CD4-positive, alpha-beta T cell treated with Interleukin-17A for 1 hour (primary cell): ENCODE measurements at regions not wholly inside any gene's neighbourhood (a gene's known extent, or its start where the extent isn't known, plus 50 kb on each side); places are given as distances from the start of the nearest gene placed in this dataset.
A peak's percentile ranks its signal among the peaks of the same experiment; 100 is the strongest.
"Not testable (repeated sequence)": the region's sequence is repeated elsewhere in the genome, so short reads cannot be mapped to it uniquely, and the experiment has no call there.

Experiments used
- DNase-seq: peaks from one replicate; pipeline ENCODE4 v3.0.0-alpha.2; 2020

DNA sequence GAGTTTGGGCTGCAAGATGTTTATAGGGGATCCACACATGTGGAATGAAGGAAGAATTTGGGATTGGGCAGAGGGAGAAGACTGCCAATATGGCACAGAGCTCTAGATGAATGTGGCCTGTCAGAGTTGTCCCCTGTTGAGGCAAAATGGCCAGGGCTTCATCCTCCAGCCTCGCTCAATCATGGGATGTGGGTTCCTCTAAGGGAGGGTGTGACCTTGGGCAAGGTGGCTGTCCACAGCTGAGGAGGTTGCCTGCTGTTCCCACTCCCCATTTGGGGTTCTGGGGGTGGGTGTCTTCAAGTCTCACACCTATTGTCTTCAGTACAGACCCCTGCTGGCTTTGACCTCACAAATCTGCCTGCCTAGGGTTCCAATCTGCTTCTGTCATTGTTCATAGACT is 121.6 kb upstream of the FAM204A start:
- DNase-seq, result no peak

DNA sequence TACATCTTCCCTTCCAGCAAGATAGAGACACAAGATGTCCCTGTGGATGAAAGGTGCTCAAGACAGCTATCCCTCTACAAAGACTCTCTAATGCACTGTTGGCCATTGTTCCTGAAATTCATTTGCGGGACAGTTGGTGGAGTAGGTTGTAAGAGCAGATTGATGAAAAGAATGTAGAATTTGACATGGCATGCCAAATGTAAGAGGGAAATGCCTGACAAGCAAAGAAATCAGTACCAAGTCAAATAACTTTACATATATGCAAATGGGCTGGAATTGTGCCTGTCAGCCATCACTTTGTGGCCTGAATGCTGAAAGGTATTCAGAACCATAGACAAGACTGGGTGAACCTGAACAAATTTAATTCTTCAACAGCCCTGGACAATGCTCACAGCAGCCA is 120.3 kb upstream of the FAM204A start:
- no peak for DNase-seq

DNA sequence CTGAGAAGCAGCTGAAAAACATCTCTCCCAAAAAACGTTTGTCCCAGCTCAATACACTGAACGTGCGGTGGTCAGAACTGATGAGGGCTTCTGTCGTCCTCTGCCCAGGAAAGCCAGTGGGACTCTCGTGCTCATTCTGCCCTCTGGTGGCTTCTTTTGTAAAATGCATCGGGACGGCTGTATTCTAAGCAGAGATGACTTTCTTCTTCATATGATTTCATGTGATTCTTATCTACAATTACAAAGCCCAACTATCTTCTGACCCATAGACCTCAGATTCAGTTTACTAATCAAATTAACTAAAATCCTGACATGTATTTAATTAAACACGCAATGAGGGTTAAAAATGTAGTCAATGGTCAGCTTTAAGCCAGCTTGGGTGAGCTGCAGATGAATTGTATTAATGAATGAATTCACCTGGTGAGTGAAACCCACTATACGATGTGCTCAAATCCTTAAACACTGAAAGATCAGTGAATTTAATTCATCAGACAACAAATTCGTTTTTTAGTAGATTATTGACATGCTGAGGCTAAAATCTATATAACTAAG is 117.6 kb upstream of the FAM204A start:
- DNase-seq, result peak; percentile 58

DNA sequence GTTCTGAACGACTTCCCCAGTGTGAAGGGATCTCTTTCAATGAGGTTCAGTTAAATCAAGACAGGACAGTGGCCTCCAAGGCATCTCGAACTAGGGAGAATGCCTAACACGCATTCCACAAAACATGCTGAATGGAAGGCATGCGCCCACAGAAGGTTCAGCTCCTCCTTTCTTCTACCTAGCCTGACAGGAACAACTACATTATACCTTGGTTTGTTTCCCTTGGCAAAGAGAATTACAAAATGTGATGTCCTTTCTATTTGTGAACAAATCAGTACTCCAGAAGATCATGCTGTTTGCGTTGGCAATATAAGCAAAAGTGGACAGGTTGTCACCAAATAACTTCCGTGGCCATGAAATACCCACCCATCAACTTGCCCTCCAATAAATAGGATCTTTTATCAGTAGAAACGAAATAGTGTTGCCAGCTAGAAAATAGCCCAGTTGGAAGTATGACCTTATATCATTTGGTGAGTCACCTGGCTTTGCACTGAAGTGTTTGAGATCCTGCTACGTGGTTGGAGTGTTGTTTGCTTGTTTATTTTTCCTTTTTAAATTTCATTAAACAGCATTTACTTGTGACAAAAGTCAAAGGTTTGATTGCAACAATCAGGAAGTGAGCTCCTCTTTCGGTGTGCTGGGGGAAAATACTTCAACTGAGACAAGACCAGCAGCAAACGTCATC is 117.0 kb upstream of the FAM204A start:
- DNase-seq, result no peak

DNA sequence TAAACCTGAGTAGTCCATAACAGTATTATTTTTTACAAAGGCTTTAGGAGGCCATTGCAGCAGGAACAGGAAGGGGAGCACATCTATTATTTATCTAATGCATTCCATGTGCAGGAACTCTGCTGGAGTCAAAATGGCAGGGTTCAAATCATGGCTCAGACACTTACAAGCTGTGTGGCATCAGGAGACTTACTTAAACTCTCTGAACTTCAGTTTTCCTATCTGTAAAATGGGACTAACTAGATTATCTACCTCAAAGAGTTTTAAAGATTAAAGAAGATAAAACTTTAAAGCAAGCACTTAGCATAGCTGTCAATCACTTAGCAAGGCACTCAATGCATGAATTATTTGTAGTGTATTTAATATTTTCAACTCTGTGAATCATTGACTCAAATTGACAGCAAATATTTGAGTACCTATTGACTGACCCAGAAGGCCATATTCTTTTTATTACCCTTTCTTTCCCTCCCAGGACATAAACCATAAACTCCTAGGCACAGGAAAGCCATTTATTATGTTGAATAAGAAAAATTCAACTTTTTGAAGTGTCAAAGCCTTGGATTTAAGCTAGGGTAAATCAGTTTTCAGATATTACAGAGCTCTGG is 115.8 kb upstream of the FAM204A start:
- DNase-seq, result no peak

DNA sequence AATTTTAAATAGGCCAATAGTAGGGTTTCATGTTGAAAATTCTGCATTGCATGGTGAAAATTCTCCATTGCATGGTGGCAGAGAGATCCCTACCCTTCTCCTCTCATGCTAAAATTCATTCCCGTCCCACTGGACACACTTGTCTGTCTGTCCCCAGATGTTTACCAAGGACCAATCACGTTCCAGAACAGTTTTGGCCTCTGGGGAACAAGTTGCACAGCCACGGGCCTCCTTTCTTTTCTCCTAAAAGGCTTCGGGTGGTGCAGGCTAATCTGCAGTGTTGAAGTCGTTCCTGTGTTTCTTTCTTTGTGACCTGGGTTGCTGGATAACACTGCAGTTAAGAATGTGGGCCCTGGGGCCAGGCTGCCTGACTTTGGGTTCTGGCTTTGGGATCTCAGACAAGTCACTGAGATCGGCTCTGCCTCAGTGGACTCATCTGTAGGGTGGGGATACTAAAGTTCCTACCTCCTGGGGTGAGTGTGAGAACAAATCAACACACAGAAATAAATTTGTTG is 113.1 kb upstream of the FAM204A start:
- DNase-seq, result no peak

DNA sequence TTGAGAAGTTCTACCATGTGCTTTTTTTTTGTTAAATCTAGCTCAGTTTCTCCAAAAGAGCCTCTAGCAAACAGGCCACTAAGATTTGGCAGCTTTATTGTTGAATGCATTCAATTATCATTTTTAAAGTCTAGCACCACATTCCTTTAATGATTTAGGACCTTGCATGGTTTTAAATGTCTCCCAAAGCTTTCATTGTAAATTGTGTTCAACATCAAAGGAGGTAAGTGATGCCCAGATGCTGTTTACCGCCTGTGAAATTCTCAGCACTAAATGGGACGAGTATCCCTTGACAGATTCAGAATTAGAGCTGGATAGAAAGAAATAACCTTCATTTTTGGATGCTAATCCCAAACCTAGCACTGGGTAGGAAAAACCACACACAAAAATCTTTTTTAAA is 112.1 kb upstream of the FAM204A start:
- no peak for DNase-seq

DNA sequence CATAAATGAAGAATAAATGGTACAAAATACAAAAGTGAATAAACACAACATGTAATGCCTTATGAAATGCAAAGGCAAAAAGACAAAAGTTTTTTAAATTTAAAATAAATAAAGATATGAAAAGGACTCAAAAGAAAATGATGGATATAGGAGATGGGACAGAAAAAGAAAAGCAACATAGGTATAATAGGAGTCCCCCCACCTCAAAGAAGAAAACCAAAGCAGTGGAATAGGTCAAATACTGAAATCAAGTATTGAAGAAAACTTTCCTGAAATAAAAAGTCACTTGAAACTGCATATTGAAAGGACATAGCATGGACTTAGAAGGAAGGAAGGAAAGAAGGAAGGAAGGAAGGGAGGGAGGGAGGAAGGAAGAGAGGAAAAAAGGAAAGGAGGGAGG is 110.0 kb upstream of the FAM204A start:
- DNase-seq, result no peak

DNA sequence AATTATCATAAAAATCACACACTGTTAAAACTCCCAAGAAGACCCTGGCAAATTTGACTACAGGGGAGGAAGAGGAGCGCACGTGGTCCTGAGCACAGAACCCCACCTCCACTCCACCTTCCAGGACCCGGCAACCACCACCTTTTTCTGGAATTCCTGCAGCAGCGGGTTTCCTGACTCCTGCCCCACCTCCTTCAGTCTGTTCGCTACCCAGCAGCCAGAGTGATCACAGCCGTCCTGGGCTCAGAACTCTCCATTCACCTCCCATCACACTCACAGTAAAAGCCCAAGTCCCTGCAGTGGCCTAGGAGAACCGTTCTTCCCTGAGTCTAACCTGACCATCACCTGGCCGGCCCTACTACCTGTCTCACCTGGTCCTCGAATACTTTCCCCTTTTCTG is 107.4 kb upstream of the FAM204A start:
- no peak for DNase-seq

DNA sequence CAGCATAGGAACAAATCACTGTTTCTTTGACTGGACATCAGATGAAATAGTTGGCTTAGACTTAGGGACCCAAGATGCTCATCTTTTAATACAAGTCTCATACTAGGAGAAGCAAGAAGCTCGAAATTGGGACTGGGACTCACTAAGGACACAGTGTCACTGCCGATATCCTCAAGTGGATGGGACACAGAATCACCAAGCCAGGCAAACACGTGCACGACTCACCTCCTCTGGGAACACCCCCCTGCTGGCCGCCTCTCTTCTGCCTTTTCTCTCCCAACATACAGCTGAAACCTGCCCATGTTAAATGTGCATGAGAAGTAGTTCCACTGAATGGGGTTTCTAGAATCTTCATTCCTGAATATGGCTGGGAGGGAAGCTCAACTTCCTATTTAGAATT is 106.6 kb upstream of the FAM204A start:
- DNase-seq, result no peak

DNA sequence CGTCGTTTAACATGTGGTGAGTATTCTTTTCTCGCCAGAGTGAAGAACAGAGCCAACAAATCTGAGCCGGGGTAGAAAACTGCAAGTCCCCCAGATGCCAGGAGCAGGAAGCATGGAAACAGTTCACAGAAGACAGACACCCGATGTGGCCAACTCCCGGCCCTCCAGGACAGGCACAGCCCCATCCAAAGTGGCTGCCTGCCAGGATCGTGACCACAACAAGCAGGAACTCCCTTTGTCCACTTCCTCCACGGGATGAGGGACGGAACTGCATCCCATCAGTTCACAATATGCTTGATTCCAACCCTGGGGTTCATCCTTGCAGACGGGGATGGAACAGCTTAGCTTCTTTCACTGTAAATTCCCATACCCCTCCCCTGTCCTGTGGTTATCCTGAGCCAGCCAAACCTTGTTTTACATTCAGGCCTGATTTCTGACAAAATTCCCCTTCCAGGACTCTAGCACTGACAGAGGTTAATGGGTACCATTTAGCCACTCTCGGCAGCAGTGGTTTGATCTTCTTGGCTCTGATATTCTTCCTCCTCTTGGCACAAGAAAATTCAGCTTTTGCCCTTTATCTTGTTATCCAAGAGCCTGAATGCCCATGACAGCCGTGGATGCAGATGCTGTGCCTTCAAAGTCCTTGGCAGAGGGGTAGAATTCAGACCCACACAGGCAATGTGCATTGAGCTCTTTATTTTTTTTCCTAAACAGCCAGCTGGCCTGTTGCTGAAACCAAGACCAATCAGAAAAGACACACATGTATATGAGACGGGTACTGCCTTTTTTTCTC is 105.5 kb upstream of the FAM204A start:
- no peak for DNase-seq

DNA sequence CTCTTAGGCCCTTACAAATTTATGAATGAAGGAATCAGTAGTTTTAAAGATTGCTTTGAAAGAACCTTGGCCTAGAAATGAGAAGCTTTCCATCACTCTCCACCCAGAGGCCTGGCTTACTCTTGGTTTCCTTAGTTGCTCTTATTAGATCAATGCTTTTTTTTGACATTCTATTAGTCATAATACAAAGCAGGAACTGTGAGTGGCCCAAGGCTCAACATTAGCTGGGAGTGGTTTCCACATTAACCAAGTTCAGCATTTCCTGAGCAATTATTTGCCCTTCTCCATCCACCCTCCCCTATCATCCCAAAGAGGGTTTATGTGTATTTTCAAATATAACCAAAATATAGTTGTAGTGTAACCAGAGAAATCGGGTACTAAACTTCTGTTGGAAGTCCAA is 103.4 kb upstream of the FAM204A start:
- no peak for DNase-seq

DNA sequence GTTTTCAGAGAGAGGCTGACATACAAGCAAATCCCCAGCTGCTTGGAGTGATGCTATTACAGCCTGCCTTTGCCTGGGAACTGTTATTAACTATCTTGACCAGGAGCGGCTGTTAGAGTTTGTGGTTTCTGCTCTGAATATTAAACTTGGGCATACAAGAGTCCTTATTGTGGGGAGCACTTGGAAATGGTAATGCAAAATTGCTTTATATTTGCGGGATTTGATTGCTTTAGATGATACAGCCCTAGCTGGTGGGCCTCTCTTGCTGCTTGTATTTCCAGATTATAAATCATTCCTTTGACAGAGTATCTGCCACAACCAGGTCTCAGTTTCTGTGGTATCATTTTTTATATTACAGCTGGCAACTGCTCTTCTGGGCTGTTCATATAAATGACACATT is 101.9 kb upstream of the FAM204A start:
- no peak for DNase-seq

DNA sequence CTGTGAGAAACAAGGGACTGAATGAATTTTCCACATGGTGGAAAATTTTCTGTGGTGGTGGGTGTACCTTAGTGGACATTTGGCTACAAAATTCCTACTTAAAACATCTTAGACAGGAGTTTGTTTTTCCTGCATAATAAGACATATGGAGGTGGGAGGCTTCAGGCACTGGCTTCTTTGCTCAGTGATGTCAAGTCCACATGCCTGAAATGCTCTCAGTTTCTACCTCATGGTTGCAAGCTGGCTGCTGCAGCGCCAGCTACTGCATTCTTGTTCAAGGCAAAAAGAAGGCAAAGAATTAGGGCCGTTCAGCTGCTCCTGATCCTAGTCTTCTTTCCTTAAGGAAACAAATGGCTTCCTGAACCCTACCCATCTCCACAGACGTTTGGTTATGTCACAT is 99.9 kb upstream of the FAM204A start:
- DNase-seq, result no peak

DNA sequence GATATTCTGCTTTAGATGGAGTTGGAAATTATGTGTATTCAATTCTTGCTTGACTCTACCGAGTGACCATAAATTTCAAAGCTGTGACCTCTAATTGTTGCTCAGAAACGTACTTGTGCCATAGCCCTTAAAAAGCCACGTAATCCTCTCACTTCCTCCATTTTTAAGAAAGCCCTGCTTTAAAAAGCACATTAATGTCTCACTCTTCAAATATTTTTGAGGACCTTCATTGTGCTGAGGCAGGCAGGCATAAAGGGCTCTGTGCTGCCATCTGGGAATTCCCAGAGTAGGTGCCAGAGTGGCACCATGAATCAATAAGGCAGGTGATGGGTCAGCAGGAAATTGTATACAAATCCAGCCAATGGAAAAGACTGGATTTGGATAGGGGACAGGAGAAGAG is 97.7 kb upstream of the FAM204A start:
- DNase-seq, result no peak

DNA sequence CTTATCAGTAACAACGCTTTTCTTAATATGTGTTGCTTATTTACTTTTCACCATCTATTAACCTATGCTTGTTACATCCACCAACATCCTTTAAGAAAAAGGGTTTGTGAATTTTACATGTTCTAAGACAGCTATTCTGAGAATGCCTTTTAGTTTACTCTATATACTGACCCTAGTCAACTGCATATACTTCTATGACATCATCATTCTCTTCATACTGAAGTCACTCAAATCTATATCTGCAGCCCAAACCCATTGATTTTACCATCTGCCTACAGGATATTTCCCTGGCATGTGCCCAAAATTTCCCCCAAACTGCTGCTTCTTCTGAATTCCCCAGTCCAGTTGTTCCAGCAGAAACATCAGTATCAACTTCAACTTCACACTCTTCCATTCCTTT is 94.6 kb upstream of the FAM204A start:
- no peak for DNase-seq

DNA sequence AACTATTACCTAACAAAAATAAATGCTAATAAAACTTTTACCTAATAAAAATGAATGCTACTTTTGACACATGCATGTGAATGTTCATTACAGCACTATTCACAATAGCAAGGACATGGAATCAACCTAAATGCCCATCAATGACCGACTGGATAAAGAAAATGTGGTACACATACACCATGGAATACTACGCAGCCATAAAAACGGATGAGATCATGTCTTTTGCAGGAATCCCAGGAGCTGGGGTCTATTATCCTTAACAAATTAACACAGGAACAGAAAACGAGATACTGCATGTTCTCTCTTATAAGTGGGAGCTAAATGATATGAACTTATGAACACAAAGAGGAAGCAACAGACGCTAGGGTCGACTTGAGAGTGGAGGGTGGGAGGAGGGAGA is 88.1 kb upstream of the FAM204A start:
- DNase-seq, result no peak

DNA sequence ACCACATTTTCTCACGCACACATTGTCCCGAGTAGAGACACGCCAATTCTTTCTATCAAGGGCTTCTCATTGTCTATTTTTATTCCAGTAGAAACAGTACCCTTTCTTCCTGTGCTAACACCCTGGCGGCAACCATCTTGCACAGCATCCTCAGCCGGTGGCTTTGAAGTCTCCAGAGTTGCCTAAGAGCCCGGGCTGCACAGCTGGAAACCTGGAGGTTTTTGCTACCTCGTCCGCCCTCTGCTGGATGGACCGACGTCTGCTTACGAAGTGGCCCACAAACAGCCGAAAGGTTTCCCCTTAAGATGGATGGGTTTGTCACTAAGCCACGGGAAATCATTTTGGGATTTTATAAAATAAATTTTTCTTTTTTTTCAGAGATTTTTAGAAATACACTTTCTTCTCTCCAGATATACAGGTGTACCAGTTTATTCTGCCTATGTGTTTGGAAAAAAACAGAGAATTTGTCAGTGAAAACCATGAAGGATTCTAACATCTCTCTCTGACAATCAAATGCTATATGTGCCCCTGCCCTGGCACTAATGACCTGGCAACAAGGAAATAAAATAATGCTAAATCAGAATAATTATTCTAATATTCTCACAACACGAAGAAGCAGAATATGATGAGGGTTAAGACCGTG is 81.8 kb upstream of the FAM204A start:
- DNase-seq, result peak; percentile 45

DNA sequence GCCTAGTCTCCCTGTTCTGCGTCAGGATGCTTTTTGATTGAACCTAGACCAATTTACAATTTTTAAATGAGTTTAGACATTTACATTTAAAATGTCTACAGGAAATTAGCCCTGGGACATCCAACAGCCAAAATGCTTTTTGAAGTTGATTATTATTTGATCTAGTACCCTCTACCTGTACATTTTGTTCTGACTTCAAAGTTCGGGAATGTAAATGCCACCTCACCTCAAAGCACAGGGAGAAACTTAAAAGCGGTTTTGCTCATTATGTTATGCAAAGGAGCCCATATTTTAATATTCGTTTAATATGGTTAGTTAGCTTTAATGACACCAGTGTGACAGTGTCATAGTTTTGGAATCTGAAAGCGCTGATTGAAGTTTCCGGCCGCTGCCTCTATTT is 80.1 kb upstream of the FAM204A start:
- DNase-seq, result no peak

DNA sequence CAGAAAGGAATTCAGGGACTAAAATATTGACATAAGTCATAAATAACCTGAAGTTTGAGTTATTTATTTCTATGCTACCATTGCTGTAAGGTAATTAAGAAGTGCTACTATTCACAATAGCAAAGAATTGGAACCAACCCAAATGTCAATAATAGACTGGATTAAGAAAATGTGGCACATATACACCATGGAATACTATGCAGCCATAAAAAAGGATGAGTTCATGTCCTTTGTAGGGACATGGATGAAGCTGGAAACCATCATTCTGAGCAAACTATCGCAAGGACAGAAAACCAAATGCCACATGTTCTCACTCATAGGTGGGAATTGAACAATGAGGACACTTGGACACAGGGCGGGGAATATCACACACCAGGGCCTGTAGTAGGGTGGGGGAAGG is 77.9 kb upstream of the FAM204A start:
- not testable (repeated sequence) for DNase-seq

DNA sequence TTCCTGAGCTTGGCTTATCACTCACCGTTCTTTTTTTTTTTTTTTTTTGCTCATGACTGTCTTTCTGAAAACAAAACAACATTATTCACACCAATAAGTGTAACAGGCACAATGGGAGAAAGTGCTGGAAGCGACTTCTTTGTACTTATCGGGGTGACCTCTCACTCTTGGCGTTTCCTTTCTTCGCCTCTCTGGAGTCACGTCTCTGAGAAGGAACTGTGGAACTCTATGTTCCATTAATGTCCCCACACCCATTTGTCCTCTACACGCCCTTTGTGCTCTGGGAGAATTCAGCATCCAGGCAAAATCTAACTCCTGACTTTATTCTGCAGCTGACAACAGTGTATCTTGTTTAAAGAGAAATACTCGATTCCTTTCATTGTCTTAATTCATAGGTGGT is 70.8 kb upstream of the FAM204A start:
- DNase-seq, result no peak

DNA sequence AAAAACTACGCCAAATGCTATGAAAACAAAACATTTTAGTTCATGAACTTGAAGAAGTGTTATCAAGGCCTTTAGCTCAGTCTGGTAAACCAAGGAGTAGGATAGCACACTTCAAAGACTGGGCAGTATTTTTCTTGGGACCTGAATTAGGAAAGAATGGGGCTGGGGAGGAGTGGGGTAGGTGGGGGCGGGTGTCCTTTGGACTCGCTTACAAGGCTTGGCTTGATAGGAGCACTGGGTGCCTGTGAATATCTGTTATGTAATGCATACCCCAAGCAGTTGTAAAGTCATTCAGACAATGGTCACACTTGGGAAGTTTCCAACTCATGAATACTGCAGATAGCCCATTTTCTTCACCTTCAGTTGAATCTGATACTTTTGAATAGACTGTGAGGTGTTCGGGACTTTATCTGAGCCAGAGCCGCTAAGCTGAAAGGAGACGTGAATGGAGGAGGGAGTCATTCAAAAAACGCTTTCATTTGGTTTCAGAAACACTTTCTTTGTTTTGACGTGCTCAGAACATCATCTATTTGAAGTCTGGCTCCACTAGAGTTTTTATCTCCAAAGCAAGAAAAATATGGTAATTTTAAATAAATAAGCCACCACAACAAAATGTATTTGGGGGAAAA is 70.1 kb upstream of the FAM204A start:
- DNase-seq, result no peak

DNA sequence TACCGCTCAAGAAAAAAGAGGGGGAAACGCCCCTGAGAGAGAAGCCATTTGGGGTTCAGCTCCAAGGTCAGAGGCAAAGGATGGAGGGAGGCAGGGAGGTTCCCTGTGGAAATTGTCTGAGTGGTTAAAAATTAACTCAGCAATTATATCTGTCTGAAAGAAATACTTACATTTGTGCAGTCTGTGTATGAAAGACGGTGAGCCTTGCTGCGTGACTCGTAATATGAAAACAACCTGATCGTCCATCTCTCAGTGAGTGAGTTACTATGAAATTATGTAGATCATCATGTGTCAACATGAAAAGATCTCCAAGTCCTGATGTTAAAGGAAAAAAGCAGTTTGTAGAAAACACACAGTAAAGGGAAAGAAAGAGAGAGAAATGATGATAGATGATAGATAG is 67.2 kb upstream of the FAM204A start:
- no peak for DNase-seq
